NB4 (cell line): ENCODE measurements at regions not wholly inside any gene's neighbourhood (a gene's known extent, or its start where the extent isn't known, plus 50 kb on each side); places are given as distances from the start of the nearest gene placed in this dataset.
"Not testable (repeated sequence)": the region's sequence is repeated elsewhere in the genome, so short reads cannot be mapped to it uniquely, and the experiment has no call there.

Experiments used
- DNase-seq: peaks from one replicate; pipeline ENCODE4 v3.0.0; 2010; ENCODE audit warnings: low read depth
- H3K4me3 ChIP-seq: one replicate; pipeline ENCODE4 v1.5.1; 2011; ENCODE audit warnings: mild to moderate bottlenecking, low read depth, low read length, moderate library complexity
- MYC ChIP-seq: IDR thresholded peaks from 2 replicates; pipeline ENCODE4 v1.6.1; 2011; ENCODE audit warnings: low read depth, low read length
- POLR2A ChIP-seq: IDR thresholded peaks from 2 replicates; pipeline ENCODE4 v1.6.1; 2011; ENCODE audit warnings: mild to moderate bottlenecking; ENCODE audit not compliant: insufficient read length; ENCODE audit errors: extremely low read depth
- TF ChIP-seq, protein P1 (sequence below): IDR thresholded peaks from 2 replicates; pipeline ENCODE4 v1.6.1; 2011; ENCODE audit warnings: low read depth, low read length
- TF ChIP-seq, protein P2 (sequence below): IDR thresholded peaks from one replicate; pipeline ENCODE4 v1.5.1; 2012; ENCODE audit warnings: low read depth, low read length

DNA sequence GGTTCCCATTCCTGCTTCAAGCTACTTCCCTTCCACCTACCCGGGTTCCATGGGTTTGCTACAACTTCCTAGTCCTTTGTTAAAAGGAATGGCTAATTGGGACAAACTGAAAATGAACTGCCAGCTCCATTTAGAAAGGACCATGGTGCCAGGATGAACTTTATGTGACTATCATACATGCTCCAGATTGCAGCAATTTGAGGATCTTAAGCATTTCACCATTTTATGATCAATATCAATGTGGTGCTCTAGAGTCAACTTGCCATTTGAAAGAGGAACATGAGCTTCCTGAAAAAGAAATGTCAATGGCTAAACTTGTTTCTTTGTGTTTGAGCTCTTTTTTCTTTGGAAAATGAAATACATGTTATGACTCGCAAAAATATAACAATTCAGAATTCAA, 92.7 kb upstream of the IL15 start:
- H3K4me3 ChIP-seq, result no peak overlapping the region
- no peak for TF ChIP-seq MYC
- TF ChIP-seq, protein P1, sequence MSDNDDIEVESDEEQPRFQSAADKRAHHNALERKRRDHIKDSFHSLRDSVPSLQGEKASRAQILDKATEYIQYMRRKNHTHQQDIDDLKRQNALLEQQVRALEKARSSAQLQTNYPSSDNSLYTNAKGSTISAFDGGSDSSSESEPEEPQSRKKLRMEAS, result no peak
- no peak for TF ChIP-seq POLR2A
- TF ChIP-seq, protein P2, sequence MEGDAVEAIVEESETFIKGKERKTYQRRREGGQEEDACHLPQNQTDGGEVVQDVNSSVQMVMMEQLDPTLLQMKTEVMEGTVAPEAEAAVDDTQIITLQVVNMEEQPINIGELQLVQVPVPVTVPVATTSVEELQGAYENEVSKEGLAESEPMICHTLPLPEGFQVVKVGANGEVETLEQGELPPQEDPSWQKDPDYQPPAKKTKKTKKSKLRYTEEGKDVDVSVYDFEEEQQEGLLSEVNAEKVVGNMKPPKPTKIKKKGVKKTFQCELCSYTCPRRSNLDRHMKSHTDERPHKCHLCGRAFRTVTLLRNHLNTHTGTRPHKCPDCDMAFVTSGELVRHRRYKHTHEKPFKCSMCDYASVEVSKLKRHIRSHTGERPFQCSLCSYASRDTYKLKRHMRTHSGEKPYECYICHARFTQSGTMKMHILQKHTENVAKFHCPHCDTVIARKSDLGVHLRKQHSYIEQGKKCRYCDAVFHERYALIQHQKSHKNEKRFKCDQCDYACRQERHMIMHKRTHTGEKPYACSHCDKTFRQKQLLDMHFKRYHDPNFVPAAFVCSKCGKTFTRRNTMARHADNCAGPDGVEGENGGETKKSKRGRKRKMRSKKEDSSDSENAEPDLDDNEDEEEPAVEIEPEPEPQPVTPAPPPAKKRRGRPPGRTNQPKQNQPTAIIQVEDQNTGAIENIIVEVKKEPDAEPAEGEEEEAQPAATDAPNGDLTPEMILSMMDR, result no peak

DNA sequence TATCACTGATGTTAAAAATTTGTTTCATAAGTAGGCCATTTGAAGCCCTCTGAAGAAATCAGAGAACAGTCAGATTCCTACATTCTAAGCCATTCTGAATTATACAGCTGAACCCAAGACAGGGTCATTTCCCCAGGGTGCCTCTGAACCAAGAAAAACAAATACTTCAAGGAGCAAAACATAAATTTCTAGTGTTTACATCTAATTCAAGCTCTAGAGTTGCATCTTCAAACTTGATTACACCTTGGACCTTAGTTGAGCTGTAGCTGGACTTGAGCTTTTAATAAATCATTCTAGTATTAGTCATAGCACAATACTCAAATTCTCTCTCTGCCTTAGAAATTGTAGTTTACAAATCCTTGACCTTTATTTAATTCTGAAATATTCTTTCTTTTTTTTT, 87.6 kb upstream of the IL15 start:
- H3K4me3 ChIP-seq, result no peak overlapping the region
- no peak for DNase-seq
- TF ChIP-seq, protein P1, result no peak
- TF ChIP-seq POLR2A, result no peak
- TF ChIP-seq, protein P2, result no peak
- no peak for TF ChIP-seq MYC

More for the DNA sequence above, 92.7 kb upstream of the IL15 start:
- DNase-seq, result no peak

DNA sequence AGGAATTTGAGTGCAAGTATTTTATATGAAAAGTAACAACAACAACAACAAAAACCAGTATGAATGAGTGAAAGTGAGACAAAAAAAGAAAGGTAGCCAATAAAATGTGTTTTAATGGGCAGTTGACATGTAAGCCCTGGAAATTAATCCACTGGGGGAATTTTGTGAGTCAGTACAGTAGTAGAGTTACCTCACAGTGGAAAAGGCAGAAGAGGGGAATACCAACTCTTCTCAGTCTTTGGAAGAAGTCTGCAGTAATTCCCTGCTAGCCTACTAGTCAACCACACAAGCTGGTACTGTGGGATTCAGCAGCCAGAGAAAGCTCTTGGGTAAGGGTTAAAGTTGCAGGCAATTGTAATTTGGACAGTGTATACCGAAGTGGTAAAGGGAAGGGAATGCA, 76.3 kb upstream of the IL15 start:
- DNase-seq, result no peak
- no peak overlapping the region for H3K4me3 ChIP-seq
- TF ChIP-seq MYC, result no peak
- TF ChIP-seq, protein P2, result no peak
- no peak for TF ChIP-seq POLR2A
- TF ChIP-seq, protein P1, result no peak

DNA sequence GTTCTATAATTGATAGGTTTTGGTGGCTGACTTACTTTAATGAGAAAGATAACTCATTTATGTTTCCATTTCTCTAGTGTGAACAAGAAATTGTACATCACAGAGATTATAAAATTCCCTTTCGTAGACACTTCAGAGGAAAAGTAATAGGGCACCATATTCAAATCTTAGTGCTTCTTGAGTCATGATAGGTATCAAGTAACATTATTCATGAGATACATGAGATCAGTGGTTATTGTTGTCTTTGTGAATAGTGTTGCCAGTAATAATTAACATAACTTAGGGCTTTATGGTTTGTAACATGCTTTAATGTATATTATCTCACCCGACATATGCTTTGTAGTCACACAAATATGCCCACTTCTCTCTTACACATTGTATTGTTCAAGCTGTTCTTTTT, 73.7 kb upstream of the IL15 start:
- TF ChIP-seq, protein P2, result no peak
- TF ChIP-seq POLR2A (no peak), MYC (no peak)
- TF ChIP-seq, protein P1, result no peak
- no peak for DNase-seq
- no peak overlapping the region for H3K4me3 ChIP-seq

DNA sequence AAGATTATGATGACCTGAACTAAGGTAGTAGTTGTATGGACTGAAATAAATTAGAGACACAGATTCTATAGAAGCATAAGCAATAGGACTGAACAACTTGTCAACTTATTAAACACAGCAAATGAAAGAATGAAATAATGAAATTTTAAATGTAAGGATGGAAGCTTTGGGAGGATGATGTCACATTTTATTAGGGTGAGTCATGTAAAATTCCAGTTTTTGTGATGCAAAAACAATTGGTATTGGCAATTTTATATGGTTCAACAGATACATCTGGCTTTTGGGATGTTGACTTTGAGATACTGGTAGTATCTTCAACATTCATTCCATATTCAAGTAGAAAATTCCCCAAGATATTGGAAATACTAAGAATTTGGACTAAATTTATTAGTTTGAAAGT, 72.7 kb upstream of the IL15 start:
- no peak overlapping the region for H3K4me3 ChIP-seq
- no peak for TF ChIP-seq MYC
- TF ChIP-seq, protein P1, result no peak
- TF ChIP-seq POLR2A, result no peak
- TF ChIP-seq, protein P2, result no peak
- DNase-seq, result no peak

DNA sequence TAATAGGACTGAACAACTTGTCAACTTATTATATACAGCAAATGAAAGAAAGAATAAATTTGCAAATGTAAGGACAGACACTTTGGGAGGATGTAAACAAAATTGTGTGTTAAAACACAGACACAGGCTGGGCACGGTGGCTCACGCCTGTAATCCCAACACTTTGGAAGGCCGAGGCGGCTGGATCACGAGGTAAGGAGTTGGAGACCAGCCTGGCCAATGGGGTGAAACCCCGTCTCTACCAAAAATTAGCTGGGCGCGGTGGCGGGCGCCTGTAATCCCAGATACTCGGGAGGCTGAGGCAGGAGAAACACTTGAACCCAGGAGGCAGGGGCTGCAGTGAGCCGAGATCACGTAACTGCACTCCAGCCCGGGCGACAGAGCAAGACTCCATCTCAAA, 71.4 kb upstream of the IL15 start:
- DNase-seq, H3K4me3 ChIP-seq: not testable (repeated sequence)
